Heart left ventricle (tissue), 13 donors: ENCODE measurements at regions not wholly inside any gene's neighbourhood (a gene's known extent, or its start where the extent isn't known, plus 50 kb on each side); places are given as distances from the start of the nearest gene placed in this dataset.

Source experiments
- POLR2A ChIP-seq, 2 donors: fragments of 450-650 bp; IDR thresholded peaks; one replicate each; pipeline ENCODE4 v1.6.1; 2017; ENCODE audit warnings: antibody characterized with exemption in 2 of 2, mild to moderate bottlenecking in 2 of 2, moderate library complexity in 2 of 2
- TF ChIP-seq, protein P1 (sequence below), 12 donors: fragments of 200-600 bp; sonication (generic) in 4 of 12; IDR thresholded peaks; one replicate each; pipeline versions ENCODE4 v1.5.0 to v1.8.0; 2018 to 2022; ENCODE audit warnings: antibody characterized with exemption in 12 of 12, mild to moderate bottlenecking in 5 of 12
- donor health status: ischemic (EF 13 %, LVEDD 7.1; RV severe dilation, severe dysfunction).
- donor health status: DM: no; HTN: yes; CAD: no.
- donor health status: DM: no; HTN: no; CAD: no.
- donor health status: ischemic (EF 25% LVEDD 6.9; RV normal size, moderate dysfunction).
- donor health status: ischemic (EF 25% LVEDD 5.7; RV mildly dilated, moderate dysfunction).
- donor health status: ischemic (EF 35%, LVEDD 5.7; RV mildly dilated, moderate dysfunction).
- donor health status: nonischemic (EF 11% LVEDD 7.7; RV severe dilation, severe dysfunction).
- donor health status: DM: yes; HTN: yes; CAD: no.
- donor health status: PGD.
- donor health status: ischemic (EF 29% LVEDD 5.4; RV normal size, mild dysfunction).
- donor health status: nonischemic (EF 23%, LVEDD 6.1; RV moderate dilation, normal function).

DNA sequence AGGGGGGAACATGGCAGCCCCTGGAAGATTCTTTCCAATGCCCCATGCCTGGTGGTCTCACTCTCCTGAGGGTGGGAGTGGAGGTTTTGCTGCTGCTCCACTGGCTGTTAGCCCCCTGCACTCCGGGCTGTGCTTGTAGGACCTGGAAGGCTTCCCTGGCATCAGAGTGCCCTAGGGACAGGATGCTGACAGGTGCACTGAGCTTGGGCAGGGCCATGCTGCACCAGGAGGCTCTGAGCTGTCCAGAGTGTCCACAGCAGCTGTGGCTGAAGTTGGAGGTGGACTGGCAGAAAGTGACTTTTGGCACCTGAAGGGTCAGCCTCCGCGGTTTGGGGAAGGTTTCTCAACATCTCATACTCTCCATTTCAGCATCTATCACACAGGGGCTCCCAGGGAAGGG lies 249.1 kb downstream of the GADD45G start:
- TF ChIP-seq, protein P1, sequence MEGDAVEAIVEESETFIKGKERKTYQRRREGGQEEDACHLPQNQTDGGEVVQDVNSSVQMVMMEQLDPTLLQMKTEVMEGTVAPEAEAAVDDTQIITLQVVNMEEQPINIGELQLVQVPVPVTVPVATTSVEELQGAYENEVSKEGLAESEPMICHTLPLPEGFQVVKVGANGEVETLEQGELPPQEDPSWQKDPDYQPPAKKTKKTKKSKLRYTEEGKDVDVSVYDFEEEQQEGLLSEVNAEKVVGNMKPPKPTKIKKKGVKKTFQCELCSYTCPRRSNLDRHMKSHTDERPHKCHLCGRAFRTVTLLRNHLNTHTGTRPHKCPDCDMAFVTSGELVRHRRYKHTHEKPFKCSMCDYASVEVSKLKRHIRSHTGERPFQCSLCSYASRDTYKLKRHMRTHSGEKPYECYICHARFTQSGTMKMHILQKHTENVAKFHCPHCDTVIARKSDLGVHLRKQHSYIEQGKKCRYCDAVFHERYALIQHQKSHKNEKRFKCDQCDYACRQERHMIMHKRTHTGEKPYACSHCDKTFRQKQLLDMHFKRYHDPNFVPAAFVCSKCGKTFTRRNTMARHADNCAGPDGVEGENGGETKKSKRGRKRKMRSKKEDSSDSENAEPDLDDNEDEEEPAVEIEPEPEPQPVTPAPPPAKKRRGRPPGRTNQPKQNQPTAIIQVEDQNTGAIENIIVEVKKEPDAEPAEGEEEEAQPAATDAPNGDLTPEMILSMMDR (IDR thresholded peaks at IDR 0.05), result no peak
- no peak for TF ChIP-seq POLR2A (IDR thresholded peaks at IDR 0.05)
